Stomach (tissue), 4 donors: ENCODE measurements at regions not wholly inside any gene's neighbourhood (a gene's known extent, or its start where the extent isn't known, plus 50 kb on each side); places are given as distances from the start of the nearest gene placed in this dataset.

ENCODE experiments used
- CTCF ChIP-seq, 7 experiments: fragments of 450-650 bp in 4 of 7; fragments of 200-600 bp in 3 of 7; sonication (generic) in 3 of 7; IDR thresholded peaks; one replicate each; pipeline ENCODE4 v1.5.1; 2016 to 2019; ENCODE audit warnings: antibody characterized with exemption in 7 of 7, control low read depth in 2 of 7, mild to moderate bottlenecking in 1 of 7
- EP300 ChIP-seq: sonication (generic); formaldehyde crosslinking; IDR thresholded peaks from one replicate; pipeline ENCODE4 v1.6.1; 2017; ENCODE audit warnings: antibody characterized with exemption
- POLR2A ChIP-seq, 4 donors: fragments of 450-650 bp; IDR thresholded peaks; one replicate each; pipeline ENCODE4 v1.6.1; 2016; ENCODE audit warnings: antibody characterized with exemption in 4 of 4, control low read depth in 2 of 4, mild to moderate bottlenecking in 1 of 4, moderate library complexity in 1 of 4
- POLR2AphosphoS5 ChIP-seq, 3 donors: sonication (generic); formaldehyde crosslinking; IDR thresholded peaks; one replicate each; pipeline ENCODE4 v1.6.1; 2016; ENCODE audit warnings: antibody characterized with exemption in 3 of 3

GRCh38 chr10:130913844-130914243 lies 397.7 kb downstream of the TCERG1L start:
- TF ChIP-seq CTCF (IDR thresholded peaks at IDR 0.05) (no peak), POLR2A (IDR thresholded peaks at IDR 0.05) (no peak), EP300 (no peak), POLR2AphosphoS5 (IDR thresholded peaks at IDR 0.05) (no peak)
